Kidney epithelial cell (primary cell): ENCODE measurements at regions not wholly inside any gene's neighbourhood (a gene's known extent, or its start where the extent isn't known, plus 50 kb on each side); places are given as distances from the start of the nearest gene placed in this dataset.

Experiments
- DNase-seq: peaks from one replicate; pipeline ENCODE4 v3.0.0-alpha.2; 2010; ENCODE audit warnings: low read depth
- H3K27me3 ChIP-seq: 2 replicates; pipeline ENCODE4 v1.6.0; 2011; ENCODE audit warnings: low read length; ENCODE audit not compliant: control insufficient read depth, insufficient read depth
- H3K36me3 ChIP-seq: 2 replicates; pipeline ENCODE4 v1.5.1; 2011; ENCODE audit warnings: low read length; ENCODE audit not compliant: control insufficient read depth, insufficient read depth
- H3K4me3 ChIP-seq: 2 replicates; pipeline ENCODE4 v1.5.1; 2011; ENCODE audit warnings: low read depth, mild to moderate bottlenecking, control low read depth, low read length
- CTCF ChIP-seq: IDR thresholded peaks from 2 replicates; pipeline ENCODE4 v1.5.1; 2011; ENCODE audit warnings: mild to moderate bottlenecking, moderate library complexity, low read length, control low read depth, inconsistent platforms; ENCODE audit not compliant: insufficient read depth, poor library complexity, severe bottlenecking

GRCh38 chr11:70574725-70575347 lies 176.5 kb downstream of the CTTN start:
- no peak overlapping the region for H3K4me3 ChIP-seq
- DNase-seq, result no peak
- H3K27me3 ChIP-seq, result no peaks in the 10 kb centered on the region
- H3K36me3 ChIP-seq, result no peaks in the 10 kb centered on the region
- no peak for TF ChIP-seq CTCF

GRCh38 chr11:70575396-70576060 lies 177.2 kb downstream of the CTTN start:
- Histone ChIP-seq H3K4me3 (no peak overlapping the region), H3K36me3 (no peaks in the 10 kb centered on the region), H3K27me3 (no peaks in the 10 kb centered on the region)
- DNase-seq, result no peak
- TF ChIP-seq CTCF, result no peak

- Histone ChIP-seq H3K4me3 (no peak overlapping the region), H3K36me3 (no peaks in the 10 kb centered on the region), H3K27me3 (no peaks in the 10 kb centered on the region)
- no peak for DNase-seq
- no peak for TF ChIP-seq CTCF
Observed at GRCh38 chr11:70577258-70577603, 178.9 kb downstream of the CTTN start.

DNA sequence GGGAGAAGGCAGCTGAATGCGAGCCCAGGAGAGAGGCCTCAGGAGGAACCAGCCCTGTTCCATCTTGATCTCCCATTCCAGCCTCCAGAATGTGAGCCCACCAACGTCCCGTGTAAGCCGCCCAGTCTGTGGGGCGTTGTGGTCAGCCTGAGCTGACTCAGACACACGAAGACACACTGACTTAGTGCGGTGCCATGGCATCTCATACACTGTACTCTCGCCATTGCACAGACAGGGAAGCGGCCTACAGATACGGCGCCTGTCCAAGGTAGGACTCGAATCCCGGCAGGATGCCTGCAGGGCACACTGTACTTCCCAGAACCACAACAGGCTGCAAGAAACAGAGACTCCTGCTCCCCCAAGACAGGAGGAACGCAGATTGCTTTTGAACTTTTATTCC lies 179.6 kb downstream of the CTTN start:
- Histone ChIP-seq H3K27me3 (no peaks in the 10 kb centered on the region), H3K36me3 (no peaks in the 10 kb centered on the region), H3K4me3 (no peak overlapping the region)
- DNase-seq, result no peak
- no peak for TF ChIP-seq CTCF

GRCh38 chr11:70578371-70578770 lies 180.0 kb downstream of the CTTN start:
- H3K36me3 ChIP-seq, result no peaks in the 10 kb centered on the region
- TF ChIP-seq CTCF, result no peak
- DNase-seq, result no peak
- no peaks in the 10 kb centered on the region for H3K27me3 ChIP-seq
- no peak overlapping the region for H3K4me3 ChIP-seq

DNA sequence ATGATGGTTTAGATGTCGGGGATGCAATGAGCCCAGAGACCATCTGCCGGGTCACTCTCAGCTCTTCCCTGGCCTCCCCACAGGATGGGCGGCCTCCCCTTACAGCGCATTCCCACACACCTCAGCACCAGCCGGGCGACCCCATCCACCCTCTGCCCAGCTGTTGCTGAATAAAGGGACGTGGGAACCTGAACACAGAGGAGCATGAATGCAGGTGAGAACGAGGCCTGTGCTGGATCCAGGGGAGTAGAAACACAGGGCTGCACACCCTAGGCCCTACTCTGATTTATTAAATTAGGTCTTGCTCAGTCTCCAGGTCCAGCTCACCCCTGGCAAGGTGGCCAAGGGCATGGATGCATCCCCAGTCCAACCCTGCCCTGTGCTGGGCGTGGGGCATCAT lies 180.5 kb downstream of the CTTN start:
- DNase-seq, result no peak
- TF ChIP-seq CTCF, result no peak
- Histone ChIP-seq H3K27me3 (no peaks in the 10 kb centered on the region), H3K36me3 (no peaks in the 10 kb centered on the region), H3K4me3 (no peak overlapping the region)
